Cardiac fibroblast (primary cell): ENCODE measurements at regions not wholly inside any gene's neighbourhood (a gene's known extent, or its start where the extent isn't known, plus 50 kb on each side); places are given as distances from the start of the nearest gene placed in this dataset.

Source experiments
- DNase-seq, 2 donors: peaks; one replicate each; pipeline versions ENCODE4 v3.0.0 to v3.0.0-alpha.2; 2010; ENCODE audit warnings: low read depth in 2 of 2
- H3K4me3 ChIP-seq, 2 donors: replicated peaks in 1 of 2; 1 replicate in 1 of 2; 2 replicates in 1 of 2; pipeline ENCODE4 v1.5.1; 2011; ENCODE audit warnings: low read depth in 2 of 2, low read length in 2 of 2, mild to moderate bottlenecking in 2 of 2, moderate library complexity in 1 of 2
- TF ChIP-seq, protein P1 (sequence below): IDR thresholded peaks from one replicate; pipeline ENCODE4 v1.5.1; 2011; ENCODE audit warnings: low read depth, mild to moderate bottlenecking, low read length, inconsistent platforms

DNA sequence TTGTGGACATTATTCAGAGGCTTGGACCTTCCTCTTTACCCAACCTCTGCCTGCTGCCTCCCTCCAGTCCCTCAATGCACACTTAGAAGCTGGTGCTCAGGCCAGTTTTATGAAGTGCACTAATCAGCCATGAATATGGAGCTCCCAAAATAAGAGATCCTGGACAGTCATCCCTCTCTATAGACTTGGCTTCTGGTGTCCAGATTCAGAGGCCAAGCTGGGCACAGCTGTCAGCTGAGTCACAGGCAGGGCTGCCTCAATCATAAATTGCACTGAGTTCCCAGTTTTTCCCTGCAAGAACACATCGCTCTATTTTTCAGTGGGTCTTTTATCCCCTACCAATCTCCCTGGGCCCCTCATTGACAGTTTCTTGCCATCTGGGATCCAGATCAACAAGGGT, 161.7 kb upstream of the CADM1 start:
- H3K4me3 ChIP-seq, result no peak overlapping the region
- TF ChIP-seq, protein P1, sequence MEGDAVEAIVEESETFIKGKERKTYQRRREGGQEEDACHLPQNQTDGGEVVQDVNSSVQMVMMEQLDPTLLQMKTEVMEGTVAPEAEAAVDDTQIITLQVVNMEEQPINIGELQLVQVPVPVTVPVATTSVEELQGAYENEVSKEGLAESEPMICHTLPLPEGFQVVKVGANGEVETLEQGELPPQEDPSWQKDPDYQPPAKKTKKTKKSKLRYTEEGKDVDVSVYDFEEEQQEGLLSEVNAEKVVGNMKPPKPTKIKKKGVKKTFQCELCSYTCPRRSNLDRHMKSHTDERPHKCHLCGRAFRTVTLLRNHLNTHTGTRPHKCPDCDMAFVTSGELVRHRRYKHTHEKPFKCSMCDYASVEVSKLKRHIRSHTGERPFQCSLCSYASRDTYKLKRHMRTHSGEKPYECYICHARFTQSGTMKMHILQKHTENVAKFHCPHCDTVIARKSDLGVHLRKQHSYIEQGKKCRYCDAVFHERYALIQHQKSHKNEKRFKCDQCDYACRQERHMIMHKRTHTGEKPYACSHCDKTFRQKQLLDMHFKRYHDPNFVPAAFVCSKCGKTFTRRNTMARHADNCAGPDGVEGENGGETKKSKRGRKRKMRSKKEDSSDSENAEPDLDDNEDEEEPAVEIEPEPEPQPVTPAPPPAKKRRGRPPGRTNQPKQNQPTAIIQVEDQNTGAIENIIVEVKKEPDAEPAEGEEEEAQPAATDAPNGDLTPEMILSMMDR, result no peak
- no peak for DNase-seq

DNA sequence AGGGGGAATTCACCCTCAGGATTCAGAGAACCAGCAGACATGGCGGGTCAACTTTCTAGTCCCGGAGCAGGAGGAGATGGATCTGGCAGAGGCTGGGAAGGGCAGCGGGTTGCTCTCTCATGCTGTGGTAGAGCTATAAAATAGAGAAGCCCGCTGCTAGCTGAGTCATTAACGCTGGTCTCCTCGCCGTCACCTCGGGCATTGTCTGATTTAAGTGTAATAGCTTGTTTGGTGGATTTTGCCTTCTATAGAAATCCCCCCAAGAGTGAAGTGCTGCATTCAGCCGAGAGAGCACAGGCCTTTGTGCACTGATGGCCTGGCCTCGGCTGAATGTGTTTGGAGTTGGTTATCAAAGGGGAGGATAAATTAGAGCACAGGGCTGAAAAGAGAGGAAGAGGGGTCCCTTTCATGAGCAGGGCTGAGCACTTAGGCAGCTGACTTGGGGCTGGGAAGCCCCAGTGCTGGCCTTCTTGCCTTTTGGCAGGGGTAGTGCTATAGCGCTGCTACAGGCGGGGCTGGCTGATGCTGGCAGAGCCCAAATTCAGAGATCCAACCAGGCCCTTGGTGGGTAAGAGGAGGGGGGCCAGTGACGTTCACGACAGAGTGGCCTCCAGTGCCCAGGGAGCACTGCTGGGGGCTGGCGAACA, 161.1 kb upstream of the CADM1 start:
- no peak for DNase-seq
- TF ChIP-seq, protein P1, result no peak
- H3K4me3 ChIP-seq, result no peak overlapping the region

- TF ChIP-seq, protein P1, result no peak
- no peak overlapping the region for H3K4me3 ChIP-seq
- no peak for DNase-seq
Measured at GRCh38 chr11:115664313-115664712, 160.1 kb upstream of the CADM1 start.

DNA sequence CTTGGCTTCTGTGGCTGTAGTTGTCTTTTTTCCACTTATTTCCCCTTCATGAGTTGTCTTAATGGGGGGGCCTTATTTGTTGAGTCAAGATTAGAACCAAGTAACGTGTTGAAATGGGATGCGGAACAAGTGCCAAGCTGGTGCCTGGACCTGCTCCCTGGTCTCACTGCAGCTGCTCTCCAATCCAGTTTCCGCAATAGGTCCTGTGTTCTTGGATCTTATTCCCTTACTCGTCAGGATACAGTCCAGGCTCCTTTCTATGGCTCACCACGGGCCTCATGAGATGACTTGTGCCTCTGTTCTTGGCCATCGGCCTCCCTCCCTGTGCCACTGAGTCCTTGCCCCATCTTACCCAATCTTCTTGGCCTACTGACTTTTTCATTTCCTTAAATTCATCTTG, 159.6 kb upstream of the CADM1 start:
- TF ChIP-seq, protein P1, result no peak
- no peak overlapping the region for H3K4me3 ChIP-seq
- no peak for DNase-seq

DNA sequence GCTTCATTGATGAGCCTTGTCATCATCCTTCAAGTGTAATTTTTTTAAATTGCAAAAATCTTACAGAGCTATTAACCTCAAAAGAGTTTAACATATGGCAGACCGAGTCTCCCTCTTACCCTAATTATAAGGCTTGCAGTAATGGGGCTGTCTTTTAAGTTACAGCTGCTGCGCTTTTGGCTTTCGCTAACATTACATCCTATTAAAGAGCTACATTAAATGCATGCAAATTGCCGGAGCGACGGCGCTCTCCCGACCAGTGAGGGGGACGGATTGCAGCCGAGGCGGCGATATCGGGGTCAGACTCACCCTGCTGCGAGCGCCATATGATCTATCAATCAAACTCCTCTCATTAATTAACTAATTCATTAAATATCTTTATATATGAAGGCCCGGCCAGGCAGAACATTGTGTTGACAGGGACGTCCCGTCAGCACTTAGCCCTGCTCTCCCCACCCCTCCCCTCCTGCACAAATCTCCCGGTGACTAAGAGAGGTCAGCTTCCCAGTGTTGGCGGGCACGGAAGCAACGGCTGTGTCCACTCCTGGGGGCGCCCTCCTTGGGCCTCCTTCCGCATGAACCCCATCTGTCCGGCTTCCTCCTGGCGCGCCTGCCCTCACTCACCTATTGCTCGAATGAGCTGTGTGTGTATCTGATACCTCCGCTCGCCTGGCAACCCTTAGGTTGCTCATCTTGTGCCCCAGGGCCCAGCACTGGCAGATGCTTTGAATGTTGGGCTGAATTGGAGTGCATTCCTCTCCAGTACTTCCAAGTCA, 156.0 kb upstream of the CADM1 start:
- no peak for DNase-seq
- no peak overlapping the region for H3K4me3 ChIP-seq
- TF ChIP-seq, protein P1, result no peak

- H3K4me3 ChIP-seq, result peak overlapping the region in 1 of 2 donors; percentile 6
- DNase-seq, result no peak
- TF ChIP-seq, protein P1, result no peak
Measured at GRCh38 chr11:115659061-115659963, 155.1 kb upstream of the CADM1 start.
